ENCODE measurements at regions not wholly inside any gene's neighbourhood (a gene's known extent, or its start where the extent isn't known, plus 50 kb on each side); places are given as distances from the start of the nearest gene placed in this dataset.

GRCh38 chr12:59067083-59067482 lies 146.8 kb upstream of the LRIG3 start:
- no peaks in the 10 kb centered on the region for H3K9me3 ChIP-seq (ENCODE audit: control insufficient read depth, insufficient read depth, low read length)
- no peak overlapping the region for H3K4ac ChIP-seq (ENCODE audit: low read depth, low read length)
- H3K4me1 ChIP-seq (ENCODE audit: control insufficient read depth, insufficient read depth, low read length), result peaks cover 3% of the 10 kb centered on the region; the same call in 1 of the 2 replicates
- no peak for TF ChIP-seq CHD1 (IDR thresholded peaks at IDR 0.05; ENCODE audit: low read depth, low read length)
- 0 out of 2 replicates have a peak, but pooled peaks have one; percentile 37 for TF ChIP-seq MXI1 (IDR thresholded peaks at IDR 0.05; ENCODE audit: borderline replicate concordance, low read depth, low read length)
- no peak overlapping the region for H2BK15ac ChIP-seq (ENCODE audit: low read depth, low read length)
- dilution Hi-C loops (cut with HindIII; ENCODE audit: low sequenced_read_pairs, unreplicated experiment) (no loop called here), intact Hi-C loops (cut with micrococcal nuclease) (no loop called here), in situ Hi-C loops (cut with MboI; ENCODE audit: low sequenced_read_pairs) (no loop called here)
- no peak overlapping the region for H2AK9ac ChIP-seq (replicated peaks; ENCODE audit: low read depth, low read length, poor library complexity)
- H2BK5ac ChIP-seq (ENCODE audit: low read depth, low read length, poor library complexity, severe bottlenecking), result no peak overlapping the region
- CTCF ChIA-PET, result interaction anchor here (1.0 to 1.4 kb wide), 2 partner anchors 11 to 24 kb away, joined by 3 to 4 read pairs; no protein-coding TSS in a partner anchor
- no peaks in the 10 kb centered on the region for H4K20me1 ChIP-seq (ENCODE audit: insufficient read depth, low read length)
- H3K27ac ChIP-seq (ENCODE audit: insufficient read depth, low read length), result no peak overlapping the region
- H3K9ac ChIP-seq (ENCODE audit: low read depth, low read length), result no peak overlapping the region
- H3K4me2 ChIP-seq (ENCODE audit: low read depth, low read length), result no peak overlapping the region
- H3K4me3 ChIP-seq (ENCODE audit: insufficient read depth, low read depth, low read length), result no peak overlapping the region
- H3K23ac ChIP-seq (ENCODE audit: low read depth, low read length), result no peak overlapping the region
- H4K91ac ChIP-seq (ENCODE audit: insufficient read depth, low read depth, low read length), result no peak overlapping the region
- no peak overlapping the region for H2BK120ac ChIP-seq (ENCODE audit: low read depth, low read length)
- no peak overlapping the region for H2AFZ ChIP-seq (replicated peaks; ENCODE audit: low read length, poor library complexity)
- no peaks in the 10 kb centered on the region for H3K36me3 ChIP-seq (ENCODE audit: control insufficient read depth, insufficient read depth, low read length)
- no peaks in the 10 kb centered on the region for H3K79me1 ChIP-seq (ENCODE audit: low read depth in 1 of 2, low read length in 2 of 2)
- POLR2A ChIA-PET (ENCODE audit: unreplicated experiment), result no interaction called here
- no peak overlapping the region for H3K56ac ChIP-seq (ENCODE audit: extremely low read depth, insufficient read depth, low read length)
- H4K5ac ChIP-seq (ENCODE audit: low read depth, low read length), result no peak overlapping the region
- peak; percentile 71 for ATAC-seq (ENCODE audit: low read depth)
- H3K9me1 ChIP-seq (ENCODE audit: insufficient read depth, low read length), result no peaks in the 10 kb centered on the region
- H2BK20ac ChIP-seq (ENCODE audit: low read depth, low read length), result no peak overlapping the region
- H2AK5ac ChIP-seq (ENCODE audit: low read depth, low read length), result no peak overlapping the region
- H3K18ac ChIP-seq (ENCODE audit: low read depth, low read length), result no peak overlapping the region
- DNase-seq, result peak; percentile 81
- H4K8ac ChIP-seq (ENCODE audit: low read depth in 2 of 2, low read length in 2 of 2), result no peak overlapping the region
- no peak overlapping the region for H3K14ac ChIP-seq (replicated peaks; ENCODE audit: low read depth, low read length)
- WGBS, 2 experiments (ENCODE audit: extremely low coverage in 2 of 2, insufficient read length in 1 of 2), result 0% methylated on average over 2 of the region's 2 CpGs; no CpG with 5 or more reads in 1 of the 2 experiments
- no peaks in the 10 kb centered on the region for H3K27me3 ChIP-seq (ENCODE audit: control insufficient read depth, insufficient read depth, low read length)
- BruUV-seq (replicated peaks), result no TSS peak

Data from IMR-90 (cell line).